ENCODE measurements at regions not wholly inside any gene's neighbourhood (a gene's known extent, or its start where the extent isn't known, plus 50 kb on each side); places are given as distances from the start of the nearest gene placed in this dataset.

DNA sequence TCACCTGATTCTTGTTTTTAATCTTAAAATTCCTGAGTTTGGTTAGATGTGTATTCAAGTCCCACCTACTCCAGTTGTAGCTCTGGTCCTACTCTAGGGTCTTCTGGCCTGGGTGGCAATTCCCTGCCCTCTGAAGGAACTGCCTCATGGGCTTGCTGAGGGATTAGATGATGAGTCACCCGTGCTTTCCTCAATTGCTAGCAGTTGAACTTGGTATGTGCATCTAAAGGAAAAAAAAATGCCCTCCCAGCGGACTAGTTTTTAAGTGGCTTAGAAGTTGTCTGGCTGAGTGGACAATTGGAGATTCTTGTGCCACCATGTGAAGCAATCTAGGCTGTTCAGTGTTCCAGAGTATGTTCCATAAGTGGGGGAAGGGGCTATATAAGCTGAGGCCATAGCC is 127.0 kb downstream of the CCNG2 start:
- TF ChIP-seq POLR2A (IDR thresholded peaks at IDR 0.05; ENCODE audit: low read depth, low read length): no peak
- TF ChIP-seq, protein P1, sequence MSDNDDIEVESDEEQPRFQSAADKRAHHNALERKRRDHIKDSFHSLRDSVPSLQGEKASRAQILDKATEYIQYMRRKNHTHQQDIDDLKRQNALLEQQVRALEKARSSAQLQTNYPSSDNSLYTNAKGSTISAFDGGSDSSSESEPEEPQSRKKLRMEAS (IDR thresholded peaks at IDR 0.05; ENCODE audit: insufficient read depth, insufficient read length): no peak
- TF ChIP-seq JUN (IDR thresholded peaks at IDR 0.05; ENCODE audit: borderline replicate concordance, insufficient read depth, insufficient read length, low read depth): no peak
- TF ChIP-seq, protein P2, sequence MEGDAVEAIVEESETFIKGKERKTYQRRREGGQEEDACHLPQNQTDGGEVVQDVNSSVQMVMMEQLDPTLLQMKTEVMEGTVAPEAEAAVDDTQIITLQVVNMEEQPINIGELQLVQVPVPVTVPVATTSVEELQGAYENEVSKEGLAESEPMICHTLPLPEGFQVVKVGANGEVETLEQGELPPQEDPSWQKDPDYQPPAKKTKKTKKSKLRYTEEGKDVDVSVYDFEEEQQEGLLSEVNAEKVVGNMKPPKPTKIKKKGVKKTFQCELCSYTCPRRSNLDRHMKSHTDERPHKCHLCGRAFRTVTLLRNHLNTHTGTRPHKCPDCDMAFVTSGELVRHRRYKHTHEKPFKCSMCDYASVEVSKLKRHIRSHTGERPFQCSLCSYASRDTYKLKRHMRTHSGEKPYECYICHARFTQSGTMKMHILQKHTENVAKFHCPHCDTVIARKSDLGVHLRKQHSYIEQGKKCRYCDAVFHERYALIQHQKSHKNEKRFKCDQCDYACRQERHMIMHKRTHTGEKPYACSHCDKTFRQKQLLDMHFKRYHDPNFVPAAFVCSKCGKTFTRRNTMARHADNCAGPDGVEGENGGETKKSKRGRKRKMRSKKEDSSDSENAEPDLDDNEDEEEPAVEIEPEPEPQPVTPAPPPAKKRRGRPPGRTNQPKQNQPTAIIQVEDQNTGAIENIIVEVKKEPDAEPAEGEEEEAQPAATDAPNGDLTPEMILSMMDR (IDR thresholded peaks at IDR 0.05; ENCODE audit: extremely low read depth in 1 of 2, insufficient read depth in 1 of 2, low read depth in 1 of 2, low read length in 2 of 2): no peak
- no peak for TF ChIP-seq FOS (IDR thresholded peaks at IDR 0.05; ENCODE audit: borderline replicate concordance, insufficient read depth, low read length)
- TF ChIP-seq GATA2 (IDR thresholded peaks at IDR 0.05; ENCODE audit: insufficient read depth, insufficient read length, low read depth, low read length): no peak
- no peak for TF ChIP-seq MYC (IDR thresholded peaks at IDR 0.05; ENCODE audit: low read depth, low read length)
- no peak for TF ChIP-seq EZH2 (IDR thresholded peaks at IDR 0.05; ENCODE audit: borderline replicate concordance, low read depth, low read length, severe bottlenecking)
- TF ChIP-seq POLR2AphosphoS5 (IDR thresholded peaks at IDR 0.05; ENCODE audit: insufficient read depth, low read depth, low read length): no peak
- FAIRE-seq: no peak
- Histone ChIP-seq H3K9me1 (replicated peaks; ENCODE audit: control insufficient read depth, extremely low read depth, insufficient read depth, low read length) (no peaks in the 10 kb centered on the region), H2AFZ (ENCODE audit: low read depth, low read length) (no peak overlapping the region), H3K9ac (replicated peaks; ENCODE audit: extremely low read depth, insufficient read depth, low read length) (no peak overlapping the region), H3K36me3 (ENCODE audit: control insufficient read depth in 2 of 2, extremely low read depth in 1 of 2, insufficient read depth in 2 of 2, low read length in 2 of 2) (no peaks in the 10 kb centered on the region), H3K4me3 (replicated peaks in 1 of 3; ENCODE audit: insufficient read depth in 1 of 3, low read depth in 1 of 3, low read length in 3 of 3) (no peak overlapping the region), H3K4me2 (ENCODE audit: insufficient read depth, low read length) (no peak overlapping the region), H3K27me3 (ENCODE audit: control insufficient read depth in 2 of 2, insufficient read depth in 2 of 2, low read length in 2 of 2) (no peaks in the 10 kb centered on the region), H4K20me1 (replicated peaks; ENCODE audit: control insufficient read depth, extremely low read depth, insufficient read depth, low read length) (no peaks in the 10 kb centered on the region), H3K79me2 (ENCODE audit: control insufficient read depth, insufficient read depth, low read length) (no peaks in the 10 kb centered on the region), H3K4me1 (ENCODE audit: control insufficient read depth, extremely low read depth, insufficient read depth, low read length) (no peaks in the 10 kb centered on the region), H3K27ac (ENCODE audit: insufficient read depth, low read depth, low read length) (no peak overlapping the region), H3K9me3 (replicated peaks; ENCODE audit: control insufficient read depth, insufficient read depth, low read length) (no peaks in the 10 kb centered on the region)
- dilution Hi-C loops (cut with MboI; ENCODE audit: extremely low pct_ligation_motif_present, low sequenced_read_pairs) (no loop called here), intact Hi-C loops (cut with micrococcal nuclease) (no loop called here)
- POLR2A ChIA-PET: no interaction called here
- BruUV-seq (replicated peaks): no TSS peak
- CTCF ChIA-PET: no interaction called here
- no peak for DNase-seq (ENCODE audit: low read depth, low spot score)

Measured in endothelial cell of umbilical vein (primary cell).